ENCODE measurements at regions not wholly inside any gene's neighbourhood (a gene's known extent, or its start where the extent isn't known, plus 50 kb on each side); places are given as distances from the start of the nearest gene placed in this dataset.
A peak's percentile ranks its signal among the peaks of the same experiment; 100 is the strongest.

DNA sequence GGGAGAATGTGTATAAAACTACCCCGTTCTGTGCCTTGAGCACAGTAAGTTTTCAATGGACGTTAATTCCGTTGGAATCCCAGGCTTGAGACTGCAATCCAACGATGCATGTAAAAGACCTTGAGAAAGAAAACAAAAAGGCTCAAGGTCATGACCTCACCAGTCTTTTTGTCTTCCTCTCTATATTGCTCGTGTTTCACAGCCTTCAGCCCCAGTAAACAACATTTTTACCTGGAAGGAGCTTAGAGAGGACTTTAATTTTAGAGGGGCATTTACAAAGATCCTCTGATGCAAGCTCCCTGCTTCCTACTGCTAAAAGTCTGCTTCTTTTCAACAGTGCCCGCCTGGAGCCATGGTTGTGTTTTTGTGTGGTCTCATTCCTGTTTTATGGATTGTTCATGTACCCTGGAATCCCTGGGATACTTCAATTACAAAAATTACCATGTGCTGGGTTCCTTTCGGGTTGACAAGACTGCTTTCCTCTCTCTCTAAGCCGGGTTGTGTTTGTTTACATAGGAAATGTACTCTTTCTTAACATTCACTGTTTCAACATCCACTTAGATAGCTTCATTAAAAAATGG lies 320.1 kb upstream of the NFE2L3 start:
- no peak for DNase-seq

DNA sequence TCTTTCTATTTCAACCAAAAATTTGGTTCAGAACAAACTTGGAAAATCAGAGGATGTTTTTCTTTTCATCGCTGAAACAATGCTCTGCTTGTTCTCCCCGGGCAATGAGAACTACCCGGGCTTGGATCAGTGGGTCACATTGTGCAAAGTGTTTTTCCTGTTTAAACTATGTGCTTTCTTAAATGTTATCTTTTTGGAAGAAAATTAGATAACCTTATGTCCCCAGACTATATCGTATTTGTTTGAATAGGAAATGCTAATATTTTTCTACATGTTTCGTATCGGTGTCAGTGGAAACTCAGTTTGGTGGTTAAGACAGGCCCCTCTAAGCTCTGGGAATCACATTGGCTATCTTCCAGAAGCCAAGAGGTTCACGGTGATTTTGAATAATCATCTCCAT lies 319.5 kb upstream of the NFE2L3 start:
- DNase-seq = no peak

DNA sequence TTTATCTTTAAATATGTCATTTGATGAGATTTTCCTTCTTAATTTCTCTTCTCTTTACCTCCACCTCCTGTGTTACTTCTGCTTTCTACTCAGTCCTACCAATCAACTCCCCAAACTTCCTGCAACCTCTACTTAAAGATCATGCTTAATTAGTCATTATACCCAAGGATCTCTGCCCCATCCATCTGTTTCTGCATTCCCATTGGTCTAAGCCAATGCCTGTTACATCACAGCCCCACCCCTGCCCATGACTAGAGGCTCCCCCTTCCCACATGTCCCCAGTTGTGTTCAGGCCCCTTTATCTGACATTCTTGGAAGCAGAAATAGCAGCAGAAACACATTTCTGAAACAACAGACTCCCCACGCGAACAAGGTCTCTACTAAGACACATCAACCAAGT lies 319.1 kb upstream of the NFE2L3 start:
- no peak for DNase-seq

DNA sequence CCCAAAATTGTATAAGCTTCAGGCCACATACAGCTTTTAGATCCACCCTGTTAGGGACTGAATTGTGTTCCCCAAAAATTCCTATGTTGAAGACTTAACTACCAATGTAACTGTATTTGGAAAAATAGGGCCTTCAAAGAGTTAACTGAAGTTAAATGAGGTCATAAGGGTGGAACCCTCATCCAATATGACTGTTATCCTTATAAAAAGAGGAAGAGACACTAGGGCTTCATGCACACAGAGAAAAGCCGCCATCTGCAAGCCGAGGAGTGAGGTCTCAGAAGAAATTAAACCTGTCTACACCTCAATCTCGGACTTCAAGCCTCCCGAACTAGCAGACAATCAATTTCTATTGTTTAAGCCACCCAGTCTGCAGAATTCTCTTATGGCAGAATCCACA lies 317.9 kb upstream of the NFE2L3 start:
- DNase-seq = no peak

DNA sequence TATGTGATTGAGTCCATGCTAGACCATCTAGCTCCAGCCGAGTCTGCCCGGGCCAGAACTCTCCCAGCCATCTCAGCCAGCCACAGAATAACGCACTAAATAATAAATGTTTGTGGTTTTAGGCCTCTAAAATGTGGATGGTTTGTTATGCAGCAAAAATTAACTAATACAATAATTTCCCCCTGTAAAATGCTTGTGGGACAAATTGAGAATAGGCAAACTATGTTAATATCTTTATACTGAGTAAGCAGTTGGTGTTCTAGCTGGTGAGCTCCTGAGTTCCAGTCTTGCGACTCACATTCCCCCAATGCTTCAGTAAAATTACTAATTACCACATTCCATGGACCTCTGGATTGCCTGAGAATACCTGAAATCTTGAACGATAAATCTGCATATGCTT lies 316.8 kb upstream of the NFE2L3 start:
- DNase-seq = no peak

DNA sequence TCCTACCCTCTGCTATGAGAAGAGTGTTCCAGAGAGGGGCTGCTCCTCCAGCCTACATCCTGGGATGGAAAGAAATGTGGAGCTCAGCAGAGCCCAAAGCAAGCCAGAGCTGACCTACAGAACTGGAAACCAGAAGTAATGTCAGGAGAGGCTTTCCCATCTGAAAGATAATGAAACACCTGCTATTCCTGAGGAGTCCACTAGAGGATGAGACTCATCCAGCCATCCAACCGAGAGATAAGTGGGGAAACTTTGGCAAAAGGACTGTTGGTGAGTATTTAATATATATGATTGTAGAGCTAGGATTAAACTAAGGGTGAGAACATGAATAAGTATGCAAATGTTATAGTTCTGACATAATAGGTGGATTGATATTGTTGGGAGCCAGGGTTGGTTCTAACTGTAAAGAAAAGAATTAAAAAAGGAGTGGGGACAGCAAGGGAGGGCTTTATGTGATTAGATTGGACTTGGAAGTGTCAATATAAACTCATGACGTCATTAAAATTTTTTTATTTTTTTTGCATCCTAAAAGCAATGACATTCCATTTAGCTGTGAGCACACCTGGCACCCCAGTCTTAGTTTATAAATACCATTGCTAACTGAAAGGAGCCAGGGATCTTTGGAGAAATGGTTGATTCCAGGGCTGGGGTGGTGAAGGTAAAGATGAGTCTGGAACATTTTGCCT lies 312.8 kb upstream of the NFE2L3 start:
- no peak for DNase-seq

DNA sequence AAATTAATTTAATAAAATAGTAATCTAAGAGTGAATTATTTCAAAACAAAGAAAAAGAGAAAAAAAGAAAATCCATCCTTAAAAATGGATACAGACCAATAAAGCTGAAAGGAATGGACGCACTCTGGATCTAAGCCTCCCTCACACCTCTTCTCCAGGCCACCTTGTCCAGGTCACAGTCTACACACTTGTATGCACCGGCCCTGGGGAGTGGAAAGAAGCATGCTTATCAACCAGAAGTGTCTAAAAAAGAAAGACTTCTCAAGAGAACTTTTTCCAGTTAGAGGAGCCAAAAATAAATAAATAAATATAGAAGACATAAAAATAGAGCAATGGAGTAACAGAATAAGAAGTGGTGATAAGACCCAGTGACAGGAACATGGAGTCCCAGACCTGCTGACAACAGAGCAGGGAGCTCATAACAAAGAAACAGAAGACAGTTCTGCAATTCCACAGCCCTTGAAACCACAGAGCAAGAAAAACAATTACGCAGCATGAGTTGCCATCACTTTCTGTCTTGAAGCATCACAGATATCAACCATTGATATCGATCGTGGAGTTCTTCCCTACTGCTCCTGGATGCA lies 311.7 kb upstream of the NFE2L3 start:
- DNase-seq = no peak

DNA sequence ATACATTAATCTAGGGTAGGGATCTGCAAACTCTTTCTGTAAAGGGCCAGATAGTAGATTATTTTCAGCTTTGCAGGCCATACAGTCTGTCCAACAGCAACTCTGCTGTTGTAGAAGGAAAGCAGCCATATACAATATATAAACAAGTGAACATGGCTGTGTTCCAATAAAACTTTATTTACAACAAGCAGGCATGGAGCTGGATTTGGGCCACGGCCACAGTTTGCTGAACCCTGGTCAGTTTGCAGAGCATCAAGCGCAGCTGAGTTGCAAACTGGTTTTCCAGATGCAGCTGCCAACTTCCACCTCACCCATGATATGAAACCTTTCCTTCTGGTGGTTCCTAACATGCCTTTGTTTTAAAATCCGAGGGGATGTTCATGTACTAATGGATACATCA lies 310.4 kb upstream of the NFE2L3 start:
- no peak for DNase-seq

DNA sequence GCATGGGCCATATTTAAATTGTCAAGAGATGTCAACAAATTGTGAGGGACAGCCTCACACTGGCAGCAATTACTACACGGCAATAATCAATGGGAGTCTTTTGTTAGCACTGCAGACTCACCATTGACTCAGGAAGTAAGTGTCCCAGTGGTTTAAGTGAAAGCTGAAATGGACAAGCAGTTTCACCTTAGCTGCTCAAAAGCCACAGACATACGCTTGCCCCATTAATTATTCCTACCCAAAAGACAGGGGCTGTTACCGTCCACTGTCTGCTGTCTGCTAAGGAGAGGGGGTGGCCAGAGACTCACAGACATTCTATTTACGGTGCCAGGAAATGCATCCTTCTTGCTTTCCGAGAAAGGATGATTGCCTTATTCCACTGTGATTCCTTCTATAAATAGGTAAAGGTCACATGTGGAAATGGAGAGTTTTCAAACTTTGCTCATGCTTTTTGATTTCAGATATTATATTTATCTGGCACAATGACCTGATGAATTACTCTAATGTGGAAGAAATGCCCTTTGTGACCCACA lies 309.7 kb upstream of the NFE2L3 start:
- no peak for DNase-seq

DNA sequence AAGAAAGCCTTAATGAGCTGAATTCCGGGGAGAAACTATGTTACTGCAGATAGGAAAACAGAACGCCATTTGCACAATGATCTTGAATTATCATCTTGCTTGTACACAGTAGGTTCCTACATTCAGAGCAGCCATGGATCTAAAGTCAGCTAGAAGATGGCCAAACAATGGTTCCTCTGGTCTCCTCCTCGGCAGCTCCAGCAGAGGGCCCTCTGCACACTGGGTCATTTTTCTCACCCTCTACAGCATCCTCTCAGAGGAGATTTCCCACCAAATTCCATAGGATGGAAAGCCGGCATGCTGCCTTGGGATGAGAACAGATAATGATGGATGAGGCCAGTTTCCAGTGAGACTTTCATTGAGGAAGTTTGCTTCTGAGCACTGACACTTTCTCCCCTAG lies 308.5 kb upstream of the NFE2L3 start:
- DNase-seq = no peak

DNA sequence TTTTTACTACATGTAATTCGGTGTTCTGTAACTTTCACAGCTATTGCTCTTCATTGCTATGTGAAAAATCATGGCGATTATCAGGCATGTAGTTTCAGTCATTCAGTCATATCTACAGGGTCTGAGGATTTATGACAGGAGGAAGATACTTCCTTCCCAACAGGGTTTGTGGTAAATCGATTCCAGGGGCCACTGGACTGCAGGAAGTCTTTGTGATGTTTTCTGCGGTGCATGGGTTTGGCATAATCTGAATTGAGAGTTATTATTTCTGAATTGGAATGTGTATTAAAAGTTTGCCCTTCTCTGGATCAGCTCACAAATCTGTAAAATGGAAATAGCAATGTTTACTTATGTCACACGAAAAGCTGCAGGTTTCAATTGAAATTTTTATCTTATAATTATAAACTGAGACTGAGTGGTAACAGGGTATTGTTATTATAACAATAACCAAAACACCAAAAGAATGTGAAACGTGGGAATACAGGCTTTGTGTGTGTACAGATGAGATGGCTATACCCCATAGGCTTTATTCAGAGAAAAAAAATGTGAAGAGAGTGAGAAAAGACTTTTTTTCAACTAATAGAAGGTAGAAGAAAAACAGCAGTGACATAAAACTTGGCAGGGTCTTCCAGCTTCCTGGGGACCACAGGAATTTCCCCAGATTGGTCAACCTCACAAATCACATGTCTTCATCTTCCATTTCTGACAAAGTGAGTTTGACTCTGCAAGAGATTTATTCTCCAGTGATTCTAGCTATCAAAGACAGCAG lies 307.7 kb upstream of the NFE2L3 start:
- DNase-seq = no peak

DNA sequence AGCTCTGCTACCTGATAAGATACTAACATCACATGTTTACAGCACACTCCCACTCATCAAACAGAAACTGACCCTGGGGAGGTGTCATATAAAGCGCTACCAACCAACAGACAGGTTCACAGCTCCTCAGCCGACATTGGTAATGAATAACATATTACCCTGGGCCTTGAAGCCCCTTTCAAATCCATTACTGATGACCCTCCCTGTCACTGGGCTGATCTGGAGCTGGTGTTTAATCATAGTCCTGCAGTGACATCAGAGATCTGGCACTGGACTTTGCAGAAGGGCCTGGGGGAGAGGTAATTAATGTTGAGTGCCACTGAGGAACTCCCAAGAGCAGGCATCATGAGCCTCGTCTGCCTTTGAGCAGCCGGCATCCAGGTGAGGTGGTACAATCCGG lies 306.5 kb upstream of the NFE2L3 start:
- DNase-seq = no peak

DNA sequence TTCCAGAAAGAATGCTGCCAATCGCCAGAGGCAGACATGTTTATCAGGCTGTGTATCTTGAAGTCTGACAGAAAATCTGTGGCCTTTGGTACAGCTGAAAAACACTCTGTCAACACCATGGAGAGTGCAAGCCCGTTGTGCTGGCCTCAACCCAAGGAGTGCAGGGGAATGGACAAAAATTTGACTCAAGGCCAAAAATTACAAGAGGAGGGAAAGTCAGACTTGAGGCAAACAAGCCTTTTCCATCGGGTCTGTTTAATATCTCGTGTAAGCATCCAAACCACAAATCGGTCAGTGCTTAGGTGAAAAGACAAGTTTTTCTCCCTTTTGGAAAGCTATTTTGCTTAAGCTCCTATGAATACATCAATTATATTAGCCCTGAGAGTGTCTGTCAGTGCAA lies 305.3 kb upstream of the NFE2L3 start:
- DNase-seq = no peak

DNA sequence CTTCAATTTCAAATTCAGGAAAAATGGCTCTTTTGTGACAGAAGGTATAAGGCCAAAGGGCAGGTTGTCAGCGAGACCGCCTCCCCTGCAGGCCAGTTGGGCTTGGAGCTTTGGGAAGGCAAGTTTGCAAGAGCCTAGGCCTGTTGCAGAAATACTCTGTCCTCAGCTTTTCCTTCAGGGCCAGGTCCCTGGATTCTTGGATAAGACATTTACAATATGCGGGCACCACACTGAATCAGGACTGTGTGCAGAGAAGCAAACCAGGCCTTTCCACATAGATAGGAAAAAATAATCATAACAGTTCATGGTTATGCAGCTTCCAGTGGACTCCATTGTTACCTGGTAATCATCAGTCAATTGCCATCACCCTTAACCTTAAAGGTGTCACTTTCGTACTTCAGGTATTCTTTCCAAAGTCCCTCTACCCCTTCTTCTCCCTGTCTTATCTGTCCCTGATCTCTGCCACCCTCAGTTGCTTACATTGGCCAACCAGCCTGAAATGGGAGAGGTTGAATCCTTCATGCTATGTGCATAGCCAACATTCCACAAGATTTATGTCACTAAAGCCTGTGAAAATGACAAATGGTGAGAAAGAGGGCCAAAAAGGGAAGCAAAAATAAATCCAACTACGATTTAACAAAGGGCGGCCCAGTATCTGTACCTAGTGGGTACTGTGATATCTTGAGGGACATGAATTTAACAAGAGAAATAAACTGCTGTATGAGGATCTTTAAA lies 304.5 kb upstream of the NFE2L3 start:
- no peak for DNase-seq

DNA sequence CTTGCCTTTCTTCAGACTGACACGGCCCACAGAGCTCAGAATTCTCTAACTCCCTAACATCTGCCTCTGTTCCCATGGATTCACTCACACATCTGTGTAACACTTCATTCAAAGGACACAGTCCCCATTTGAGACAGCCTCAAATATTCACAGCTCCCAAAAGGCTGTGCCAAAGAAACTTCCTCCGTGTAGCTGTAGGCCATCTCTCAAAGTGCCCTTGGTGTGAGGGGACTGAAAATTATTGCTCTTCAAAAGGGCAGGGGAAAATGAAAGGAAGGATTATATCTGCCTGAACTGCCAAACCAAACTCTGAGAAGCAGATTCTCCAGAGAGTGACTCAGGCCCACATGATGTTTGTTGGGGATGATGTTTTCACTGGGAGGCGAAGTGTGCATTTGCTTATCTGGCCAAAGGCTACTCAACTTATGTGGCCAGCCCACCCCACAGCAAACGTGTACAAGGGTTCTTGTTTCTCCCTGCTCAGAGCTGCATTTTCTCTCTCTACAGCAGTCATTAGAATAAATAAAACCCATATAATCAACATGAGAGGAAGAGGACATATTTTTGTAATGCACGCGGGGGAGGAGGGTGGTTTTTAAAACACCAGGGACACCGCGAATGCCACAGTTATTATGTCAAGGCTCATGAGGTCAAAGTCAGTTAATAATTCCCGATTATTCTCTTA lies 302.4 kb upstream of the NFE2L3 start:
- DNase-seq = no peak

DNA sequence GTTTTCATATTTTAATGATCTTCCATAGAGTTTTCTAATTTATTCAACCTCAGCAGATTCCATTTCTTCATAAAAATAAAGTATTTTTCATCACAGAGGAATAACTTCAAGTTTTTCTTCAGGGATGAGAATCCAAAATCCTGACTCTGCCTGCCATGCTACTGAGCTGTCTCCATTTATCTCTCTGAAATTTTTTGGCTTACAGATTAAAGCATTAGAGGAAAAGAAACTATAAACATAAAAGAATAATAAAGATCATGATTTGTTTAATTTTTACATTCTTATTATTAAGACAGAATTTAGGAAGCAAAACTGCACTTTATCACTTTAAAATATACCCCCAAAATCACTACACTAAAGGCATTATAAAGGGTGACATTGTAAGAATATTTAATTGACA lies 301.8 kb upstream of the NFE2L3 start:
- DNase-seq = no peak

DNA sequence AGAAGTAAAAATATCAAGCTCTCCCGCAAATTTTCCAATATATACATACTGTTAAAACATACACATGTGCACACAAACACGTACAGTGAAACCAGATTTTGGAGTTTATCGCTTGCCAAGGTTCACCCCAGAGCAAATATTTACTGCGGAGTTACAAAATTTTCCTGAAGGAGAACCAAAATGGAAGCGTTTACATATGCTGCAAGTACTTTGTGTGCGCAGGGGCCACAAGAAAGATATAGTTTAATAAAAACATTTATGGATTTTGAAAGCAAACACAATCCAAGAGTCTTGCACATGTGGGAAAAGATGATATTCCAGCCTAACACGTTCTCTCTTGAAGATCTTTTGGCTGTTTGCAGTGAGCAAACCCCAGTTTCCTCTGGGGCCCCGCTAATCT lies 301.3 kb upstream of the NFE2L3 start:
- DNase-seq = no peak

DNA sequence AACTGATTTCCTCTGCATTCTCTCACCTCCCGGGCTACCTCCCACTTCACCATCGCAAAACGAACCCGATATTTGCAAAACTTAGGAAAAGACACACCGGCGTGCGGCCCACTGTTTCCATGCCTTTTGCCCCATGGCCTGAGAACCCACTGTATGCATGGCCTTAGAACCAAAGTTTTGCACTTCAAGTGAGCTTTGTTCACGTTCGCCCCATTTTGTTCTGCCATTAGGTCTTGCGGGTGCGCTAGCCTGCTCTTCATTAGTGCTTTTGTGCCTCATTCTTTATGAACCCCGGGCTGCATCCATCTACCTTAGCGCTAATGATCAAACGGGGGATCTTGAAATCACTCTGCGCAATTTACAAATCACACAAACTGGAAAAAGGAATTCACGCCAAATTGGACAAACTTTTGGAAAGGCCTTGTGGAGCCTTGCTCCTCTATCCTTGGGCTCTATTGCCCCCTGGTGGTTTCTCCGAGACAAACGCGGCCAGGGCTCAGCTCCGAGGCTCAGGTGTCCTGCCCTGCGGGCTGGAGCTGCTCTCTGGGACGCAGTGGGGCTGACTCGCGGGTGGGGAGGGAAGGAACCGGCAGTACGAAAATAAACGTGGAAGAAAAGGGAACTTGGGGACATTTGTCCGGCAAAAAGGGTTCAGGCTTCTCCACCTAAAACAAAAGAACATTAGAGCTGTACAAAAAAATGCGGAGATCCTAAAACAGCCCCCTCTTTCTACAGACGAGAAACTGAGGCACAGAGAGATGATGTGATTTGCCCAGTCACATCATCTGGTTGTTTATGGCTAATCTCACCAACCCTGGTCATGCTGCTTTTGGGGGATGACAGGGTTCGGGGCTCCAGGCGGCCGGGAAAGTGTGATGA lies 300.4 kb upstream of the NFE2L3 start:
- DNase-seq = peak; percentile 58

DNA sequence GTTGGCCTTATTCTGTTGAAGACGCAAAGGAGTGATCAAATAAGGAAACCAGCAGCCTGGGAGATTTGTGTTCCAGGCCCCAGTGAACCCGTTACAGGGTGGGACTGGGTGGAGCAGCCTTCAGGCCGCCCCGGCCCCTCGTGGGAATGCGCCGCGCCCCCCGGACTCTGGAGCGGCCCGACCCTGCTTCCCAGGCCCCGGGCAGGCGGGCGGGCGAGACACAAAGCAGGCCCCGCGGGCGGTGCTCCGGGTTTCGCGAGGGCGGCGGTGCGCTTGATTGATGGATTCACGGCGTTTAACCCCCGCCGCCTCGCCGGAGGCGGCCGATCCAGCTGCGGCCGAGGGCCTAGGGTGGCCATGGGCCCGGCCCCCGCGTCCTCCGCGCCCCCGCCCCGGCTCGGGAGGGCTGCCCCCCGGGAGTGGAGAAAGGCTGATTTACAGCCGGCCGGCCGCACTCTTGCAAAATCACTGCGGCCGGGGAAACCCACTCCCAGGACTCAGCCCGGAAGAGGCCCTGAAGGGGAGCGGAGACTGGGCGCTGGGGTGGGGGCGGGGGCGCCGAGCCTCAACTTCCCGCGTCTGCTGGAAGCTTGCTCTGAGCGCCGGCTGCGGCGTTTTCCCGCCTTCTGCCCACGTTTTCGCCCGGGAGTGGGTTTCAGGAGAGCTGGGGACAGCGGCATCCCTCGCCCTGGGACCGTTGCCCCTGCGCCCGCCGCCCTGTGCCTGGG lies 299.6 kb upstream of the NFE2L3 start:
- no peak for DNase-seq

DNA sequence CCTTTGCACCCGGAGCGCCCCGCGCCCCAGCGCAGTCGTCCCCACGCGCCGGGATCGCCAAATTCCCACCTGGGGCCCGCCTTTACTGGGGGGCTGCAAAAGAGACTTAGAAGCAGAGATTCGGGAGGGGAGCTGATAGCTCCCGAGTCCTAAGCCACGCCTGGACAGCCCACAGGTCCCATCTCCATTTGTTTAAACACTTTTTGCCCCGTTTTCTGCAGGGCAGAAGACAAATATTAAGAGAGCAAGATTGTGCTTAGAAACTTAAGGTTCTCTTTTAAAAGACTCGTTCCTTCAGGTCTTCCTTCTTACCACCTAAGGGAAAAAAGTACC lies 299.1 kb upstream of the NFE2L3 start:
- no peak for DNase-seq

DNA sequence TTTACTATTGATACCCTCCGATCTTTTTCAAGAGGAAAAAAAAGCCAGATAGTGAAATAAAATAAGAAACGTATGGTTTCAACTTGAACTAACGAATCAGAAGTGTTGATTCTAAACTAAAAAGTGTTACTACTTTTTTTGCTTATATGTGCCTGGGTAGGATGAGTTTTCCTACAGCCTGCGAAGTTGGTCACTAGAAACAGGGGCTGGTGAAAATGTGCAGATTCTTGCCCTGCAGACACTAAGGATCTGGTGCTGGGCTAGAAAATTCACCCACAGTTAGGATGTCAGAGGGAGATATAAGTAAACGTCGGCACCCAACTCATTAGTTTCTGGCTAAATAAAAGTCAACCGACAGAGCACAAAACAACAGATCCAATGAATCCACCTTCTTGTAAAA lies 298.7 kb upstream of the NFE2L3 start:
- no peak for DNase-seq

Measured in CD4-positive, alpha-beta T cell treated with Interleukin-21 for 1 hour (primary cell).